GM23248 (cell line): ENCODE measurements at regions not wholly inside any gene's neighbourhood (a gene's known extent, or its start where the extent isn't known, plus 50 kb on each side); places are given as distances from the start of the nearest gene placed in this dataset.
"Not testable (repeated sequence)": the region's sequence is repeated elsewhere in the genome, so short reads cannot be mapped to it uniquely, and the experiment has no call there.

Experiments
- DNase-seq: peaks from one replicate; pipeline ENCODE4 v3.0.0-alpha.2; 2015
- H2AFZ ChIP-seq: fragments of 200-600 bp; sonication (generic); 2 replicates; pipeline ENCODE4 v1.6.1; 2016; ENCODE audit warnings: antibody characterized with exemption
- H3F3A ChIP-seq: fragments of 200-600 bp; sonication (generic); 2 replicates; pipeline ENCODE4 v1.6.1; 2016; ENCODE audit warnings: mild to moderate bottlenecking, antibody characterized with exemption, mixed run types; ENCODE audit not compliant: insufficient read depth
- H3K27ac ChIP-seq: fragments of 200-600 bp; sonication (generic); 2 replicates; pipeline ENCODE4 v1.5.1; 2016; ENCODE audit warnings: mild to moderate bottlenecking
- H3K27me3 ChIP-seq: fragments of 200-600 bp; sonication (generic); replicated peaks from 2 replicates; pipeline ENCODE4 v1.6.1; 2016; ENCODE audit warnings: mild to moderate bottlenecking; ENCODE audit not compliant: insufficient read depth
- H3K36me3 ChIP-seq: fragments of 200-600 bp; sonication (generic); 2 replicates; pipeline ENCODE4 v1.6.1; 2016; ENCODE audit warnings: low read depth, mild to moderate bottlenecking
- H3K4me1 ChIP-seq: fragments of 200-600 bp; sonication (generic); 2 replicates; pipeline ENCODE4 v1.6.1; 2016; ENCODE audit warnings: mild to moderate bottlenecking; ENCODE audit not compliant: insufficient read depth
- H3K4me2 ChIP-seq: fragments of 200-600 bp; sonication (generic); one replicate; pipeline ENCODE4 v1.6.1; 2016; ENCODE audit warnings: mild to moderate bottlenecking; ENCODE audit not compliant: unreplicated experiment
- H3K4me3 ChIP-seq: fragments of 200-600 bp; sonication (generic); 2 replicates; pipeline ENCODE4 v1.5.1; 2016; ENCODE audit warnings: mild to moderate bottlenecking
- H3K79me2 ChIP-seq: fragments of 200-600 bp; sonication (generic); 2 replicates; pipeline ENCODE4 v1.6.1; 2016; ENCODE audit warnings: mild to moderate bottlenecking; ENCODE audit not compliant: insufficient read depth
- H3K9ac ChIP-seq: fragments of 200-600 bp; sonication (generic); 2 replicates; pipeline ENCODE4 v1.6.1; 2016; ENCODE audit warnings: mild to moderate bottlenecking
- H3K9me2 ChIP-seq: fragments of 200-600 bp; sonication (generic); 2 replicates; pipeline ENCODE4 v1.6.1; 2016; ENCODE audit warnings: mixed run types, mild to moderate bottlenecking, moderate library complexity; ENCODE audit not compliant: insufficient read depth
- H3K9me3 ChIP-seq: fragments of 200-600 bp; sonication (generic); one replicate; pipeline ENCODE4 v1.6.1; 2017; ENCODE audit warnings: low read depth
- H4K20me1 ChIP-seq: fragments of 200-600 bp; sonication (generic); 2 replicates; pipeline ENCODE4 v1.6.0; 2016; ENCODE audit not compliant: insufficient read depth
- WGBS, 2 experiments: methylation state at CpG; one replicate each; pipeline ENCODE4 v1.1.6; 2015 to 2017; ENCODE audit warnings: low lambda C conversion rate in 2 of 2, low coverage in 1 of 2; ENCODE audit errors: missing lambda C conversion rate in 2 of 2; 5-methylcytosine and 5-hydroxymethylcytosine counted together
- in situ Hi-C: fragments of 300-500 bp; cut with MboI; formaldehyde crosslinking; loops from 2 replicates; pipeline ENCODE4 v1.15.0; 2020

DNA sequence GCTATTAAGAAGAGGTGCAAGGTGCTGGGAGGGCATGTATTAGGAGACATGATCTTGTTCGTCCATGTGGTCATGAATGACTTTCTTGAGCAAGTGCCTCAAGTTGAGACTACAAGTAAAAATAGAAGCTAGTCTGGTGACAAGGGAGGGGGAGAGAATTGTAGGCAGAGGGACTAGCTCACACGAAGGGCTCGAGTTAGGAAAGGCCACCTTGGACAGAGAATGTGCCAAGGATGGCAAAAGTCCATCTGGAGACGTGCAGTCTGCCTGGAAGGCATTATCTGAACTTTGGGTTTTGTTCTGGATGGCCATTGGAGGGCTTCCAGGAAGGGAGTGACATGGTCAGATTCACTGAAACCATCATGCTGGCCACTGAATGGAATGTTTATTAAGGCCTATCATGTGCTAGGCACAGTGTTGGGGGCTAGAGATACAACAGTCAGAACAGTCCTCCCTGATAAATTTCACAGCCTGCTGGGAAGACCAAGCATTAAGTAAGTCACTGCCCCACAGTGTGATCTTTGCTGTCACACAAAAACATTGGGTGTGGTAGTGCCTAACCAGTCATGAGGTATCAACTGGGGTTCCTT, 251.3 kb upstream of the NBPF12 start:
- H3K4me2 ChIP-seq, H3K36me3 ChIP-seq, H3K9me2 ChIP-seq, H3K4me1 ChIP-seq, H3F3A ChIP-seq, H2AFZ ChIP-seq, H3K27ac ChIP-seq, DNase-seq, H3K79me2 ChIP-seq, H3K27me3 ChIP-seq, H3K9ac ChIP-seq, in situ Hi-C loops, H3K9me3 ChIP-seq, H3K4me3 ChIP-seq, H4K20me1 ChIP-seq: not testable (repeated sequence)
- 23 to 30% methylated on average over 4 of the region's 4 CpGs for WGBS, 2 experiments

DNA sequence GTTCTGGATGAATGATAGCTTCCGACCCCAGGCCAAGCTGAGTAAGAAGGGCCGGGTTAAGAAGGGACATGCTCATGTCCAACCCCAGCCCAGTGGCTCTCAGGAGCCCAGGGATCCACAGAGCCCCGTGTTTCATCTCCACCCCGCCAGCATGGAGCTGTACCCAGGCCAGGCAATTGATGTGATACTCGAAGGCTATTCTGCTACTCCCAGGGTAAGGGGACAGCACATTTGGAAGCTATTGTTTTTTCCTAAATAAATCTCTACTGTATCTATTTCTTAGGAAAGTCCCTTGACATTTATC, 255.0 kb upstream of the NBPF12 start:
- H3K79me2 ChIP-seq, H4K20me1 ChIP-seq, H3K27me3 ChIP-seq, H3F3A ChIP-seq, H3K4me2 ChIP-seq, H3K36me3 ChIP-seq, in situ Hi-C loops, DNase-seq, H3K27ac ChIP-seq, H3K9me3 ChIP-seq, H3K4me3 ChIP-seq, H3K4me1 ChIP-seq, H3K9me2 ChIP-seq, H3K9ac ChIP-seq, H2AFZ ChIP-seq: not testable (repeated sequence)
- 71 to 100% methylated on average over 1 to 3 of the region's 5 CpGs for WGBS, 2 experiments

DNA sequence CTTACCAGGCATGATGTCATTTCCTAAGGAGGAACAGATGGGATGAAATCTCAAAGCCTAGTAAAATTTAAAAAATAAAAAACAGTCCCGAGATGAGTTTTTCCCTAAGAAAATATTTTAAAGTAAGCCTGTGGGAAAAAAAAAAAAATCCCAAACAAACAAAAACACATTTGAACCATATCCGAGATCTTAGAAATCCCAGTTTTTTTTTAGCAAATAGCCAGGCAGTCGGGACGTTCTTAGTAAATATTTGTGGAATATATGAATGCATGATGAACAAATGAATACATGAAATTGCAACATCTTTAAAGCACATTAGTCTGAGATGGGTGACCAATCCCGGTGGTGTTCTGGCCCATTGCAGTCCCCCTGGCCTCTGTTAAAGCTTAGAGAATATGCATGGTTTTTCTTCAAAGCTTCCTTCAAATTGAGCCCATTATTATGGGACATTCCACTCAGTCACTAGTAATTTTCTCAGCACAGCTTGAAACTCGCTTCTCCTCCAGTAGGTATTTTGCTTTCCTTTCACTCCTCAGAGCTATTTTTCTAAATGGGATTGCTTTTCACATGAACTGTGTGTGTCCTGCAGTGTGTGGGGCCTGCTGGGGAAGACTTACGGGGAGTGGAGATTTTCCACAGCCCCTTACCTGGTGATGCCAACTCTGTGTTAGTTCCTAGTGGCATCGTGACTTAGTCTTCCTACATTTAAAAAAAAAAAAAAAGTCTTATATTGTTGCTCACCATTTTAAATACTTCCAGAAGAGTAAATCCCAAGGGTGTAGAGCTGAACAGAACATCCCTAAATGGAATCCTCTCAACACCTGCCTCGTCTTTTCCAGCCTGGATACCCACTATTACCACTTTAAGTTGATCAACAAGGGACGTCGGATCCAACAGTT, 255.6 kb upstream of the NBPF12 start:
- H3K9me2 ChIP-seq, H3K27me3 ChIP-seq, H3F3A ChIP-seq, H3K27ac ChIP-seq, H3K4me1 ChIP-seq, H3K79me2 ChIP-seq, H3K9ac ChIP-seq, H4K20me1 ChIP-seq, in situ Hi-C loops, H3K9me3 ChIP-seq, H3K4me2 ChIP-seq, H3K36me3 ChIP-seq, H3K4me3 ChIP-seq: not testable (repeated sequence)
- WGBS, 2 experiments, result 18 to 19% methylated on average over 6 to 8 of the region's 11 CpGs
- 0 out of 2 replicates have a peak overlapping the region, but pooled peaks have one; percentile 24 for H2AFZ ChIP-seq
- peak; percentile 16 for DNase-seq

DNA sequence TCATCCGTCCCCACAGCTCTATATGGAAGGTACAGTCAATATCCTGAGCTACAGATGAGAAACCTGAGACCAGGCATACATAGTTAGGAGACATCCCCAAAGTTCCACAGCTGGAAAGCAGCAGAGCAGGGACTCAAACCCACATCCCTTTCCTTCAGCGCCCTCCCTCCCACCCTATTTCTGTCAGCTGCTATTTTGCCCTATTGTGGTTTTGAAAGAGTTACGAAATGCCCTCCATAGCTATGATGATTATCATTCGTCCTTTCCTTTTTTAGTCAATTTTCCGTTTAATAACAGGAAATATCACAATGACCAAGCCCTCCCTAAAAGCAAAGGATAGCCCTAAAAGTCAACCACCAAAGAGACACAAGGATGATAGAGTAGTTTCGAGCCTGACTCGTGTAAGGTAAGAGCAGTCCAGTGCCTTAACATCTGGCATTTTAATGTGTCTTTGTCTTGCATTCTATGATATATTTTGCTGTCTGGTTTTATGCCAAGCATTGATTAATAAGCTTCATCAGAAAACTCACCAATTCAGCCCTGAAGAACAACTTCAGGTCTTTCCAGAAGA, 264.3 kb upstream of the NBPF12 start:
- H3K4me3 ChIP-seq, H3K27me3 ChIP-seq, H3K79me2 ChIP-seq, H3K9me2 ChIP-seq, H3K9me3 ChIP-seq, H3K27ac ChIP-seq, in situ Hi-C loops, H3K4me2 ChIP-seq, H4K20me1 ChIP-seq, H3F3A ChIP-seq, H3K9ac ChIP-seq, H3K4me1 ChIP-seq, H3K36me3 ChIP-seq, H2AFZ ChIP-seq: not testable (repeated sequence)
- DNase-seq, result peak; percentile 7
- WGBS, 2 experiments, result 47 to 51% methylated on average over 7 of the region's 7 CpGs

DNA sequence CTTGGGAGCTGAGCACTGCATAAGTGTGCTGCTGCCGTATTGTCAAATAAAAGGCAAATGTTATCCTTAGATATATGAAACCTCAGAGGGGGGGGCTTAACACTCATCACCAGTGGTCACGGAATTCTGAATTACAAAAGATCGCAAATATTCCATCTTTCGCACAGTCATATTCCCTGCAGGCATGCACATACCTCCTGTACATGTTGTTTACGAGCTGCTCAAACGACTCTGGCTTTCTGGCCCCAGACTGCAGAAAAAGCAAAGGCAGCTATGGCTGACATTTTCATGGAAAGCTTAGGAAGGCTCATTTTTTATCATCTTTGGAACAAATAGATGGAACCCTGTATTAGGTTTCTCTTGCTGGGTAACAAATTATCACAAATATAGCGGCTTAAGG, 265.5 kb upstream of the NBPF12 start:
- H3F3A ChIP-seq, H4K20me1 ChIP-seq, H3K36me3 ChIP-seq, H3K27ac ChIP-seq, H3K79me2 ChIP-seq, H3K27me3 ChIP-seq, in situ Hi-C loops, H3K9me3 ChIP-seq, H3K4me1 ChIP-seq, DNase-seq, H3K4me3 ChIP-seq, H3K9ac ChIP-seq, H3K9me2 ChIP-seq, H3K4me2 ChIP-seq, H2AFZ ChIP-seq: not testable (repeated sequence)
- 68 to 69% methylated on average over 5 to 6 of the region's 7 CpGs for WGBS, 2 experiments

DNA sequence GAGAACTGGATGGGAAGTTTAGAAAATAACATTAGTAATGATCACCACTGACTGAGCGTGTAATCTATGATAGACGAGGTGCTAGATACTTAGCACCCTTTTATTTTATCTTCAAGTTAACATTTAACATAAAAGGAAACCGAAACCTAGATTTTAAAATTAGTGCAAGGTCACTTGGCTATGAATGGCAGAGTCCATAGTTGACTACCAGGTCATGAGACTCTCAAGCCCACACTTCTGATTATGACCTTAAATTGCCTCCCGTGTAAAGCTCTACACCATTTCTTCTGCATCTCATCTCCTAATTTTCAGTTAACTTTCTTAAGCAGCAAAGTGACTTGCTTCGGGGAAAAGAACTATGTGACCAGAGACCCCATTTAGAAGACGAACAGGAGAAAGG, 266.5 kb upstream of the NBPF12 start:
- H3K79me2 ChIP-seq, result not testable (repeated sequence)

DNA sequence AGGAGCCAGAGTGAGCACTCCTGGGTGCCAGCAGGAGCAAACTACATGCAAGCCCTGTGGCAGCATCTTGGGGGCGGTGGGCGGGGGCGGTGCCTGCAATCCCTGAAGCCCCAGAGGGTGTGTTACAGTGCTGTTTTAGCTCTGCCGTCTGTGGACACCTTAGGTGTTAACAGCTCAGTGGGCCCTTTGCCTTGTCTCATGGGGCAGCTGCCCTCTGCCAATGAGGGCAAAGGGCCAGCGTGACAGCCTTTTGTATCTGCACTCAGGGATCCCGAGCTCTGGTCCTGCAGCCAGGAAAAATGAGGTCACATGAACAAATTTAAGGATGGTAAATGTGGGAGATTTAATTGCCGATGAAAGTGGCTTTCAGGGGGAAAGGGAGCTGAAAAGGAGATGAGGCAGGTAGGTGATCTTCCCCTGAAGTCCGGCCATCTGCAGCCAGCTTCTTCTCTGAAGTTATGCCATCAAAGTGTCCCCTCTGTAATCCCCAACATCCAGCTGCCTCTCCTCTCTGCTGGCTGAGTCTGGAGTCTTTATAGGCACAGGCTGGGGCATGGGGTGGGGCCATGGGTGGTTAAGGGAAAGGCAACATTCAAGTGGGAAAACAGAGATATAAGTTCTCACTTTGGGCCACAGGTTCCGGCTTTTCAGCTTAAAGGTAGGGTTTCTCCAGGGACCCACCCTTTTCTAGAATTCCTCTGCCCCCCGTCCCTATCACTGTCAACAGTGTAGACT, 267.1 kb upstream of the NBPF12 start:
- H3K4me2 ChIP-seq, H3K9me2 ChIP-seq, H3K27ac ChIP-seq, H3K4me3 ChIP-seq, H3F3A ChIP-seq, H2AFZ ChIP-seq, H3K27me3 ChIP-seq, H3K36me3 ChIP-seq, H4K20me1 ChIP-seq, H3K9me3 ChIP-seq, H3K9ac ChIP-seq, in situ Hi-C loops, H3K4me1 ChIP-seq, DNase-seq, H3K79me2 ChIP-seq: not testable (repeated sequence)
- 62 to 73% methylated on average over 7 to 10 of the region's 10 CpGs for WGBS, 2 experiments

More for the DNA sequence above, 266.5 kb upstream of the NBPF12 start:
- DNase-seq, H3K9ac ChIP-seq, H3K27me3 ChIP-seq, in situ Hi-C loops, H3K4me1 ChIP-seq, H3K9me2 ChIP-seq, H3K4me2 ChIP-seq, H2AFZ ChIP-seq, H3K4me3 ChIP-seq, H4K20me1 ChIP-seq, H3K36me3 ChIP-seq, H3F3A ChIP-seq, H3K9me3 ChIP-seq, H3K27ac ChIP-seq: not testable (repeated sequence)
- 89% methylated on average over 5 to 6 of the region's 6 CpGs for WGBS, 2 experiments
